HG03139 (cell line): ENCODE measurements at regions not wholly inside any gene's neighbourhood (a gene's known extent, or its start where the extent isn't known, plus 50 kb on each side); places are given as distances from the start of the nearest gene placed in this dataset.

Source experiments
- ATAC-seq: cut with Tn5 transposase; IDR thresholded peaks from one replicate; pipeline ENCODE4 v1.9.1; 2021; ENCODE audit not compliant: unreplicated experiment

- ATAC-seq, result no peak
These were observed 145.6 kb downstream of the DHX35 start for GRCh38 chr20:39107741-39108140.

DNA sequence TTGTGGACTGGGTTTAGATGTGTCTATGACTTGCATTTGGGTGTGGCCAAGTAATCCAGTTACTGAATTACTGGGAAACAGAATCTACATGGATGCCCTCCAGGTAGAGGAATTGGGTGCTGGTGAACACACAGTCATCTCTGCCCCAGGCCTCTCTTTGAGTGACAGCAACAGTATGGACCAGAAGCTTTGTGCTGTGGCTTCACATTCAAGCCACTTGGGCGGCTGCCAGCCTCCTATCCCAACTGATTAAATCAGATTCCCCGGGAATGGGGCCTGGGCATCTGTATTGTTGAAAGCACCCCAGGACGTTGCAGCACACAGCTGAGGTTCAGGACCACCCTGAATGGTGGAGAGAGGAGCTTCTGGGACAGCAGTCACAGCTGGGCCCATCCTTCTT lies 144.6 kb downstream of the DHX35 start:
- no peak for ATAC-seq

DNA sequence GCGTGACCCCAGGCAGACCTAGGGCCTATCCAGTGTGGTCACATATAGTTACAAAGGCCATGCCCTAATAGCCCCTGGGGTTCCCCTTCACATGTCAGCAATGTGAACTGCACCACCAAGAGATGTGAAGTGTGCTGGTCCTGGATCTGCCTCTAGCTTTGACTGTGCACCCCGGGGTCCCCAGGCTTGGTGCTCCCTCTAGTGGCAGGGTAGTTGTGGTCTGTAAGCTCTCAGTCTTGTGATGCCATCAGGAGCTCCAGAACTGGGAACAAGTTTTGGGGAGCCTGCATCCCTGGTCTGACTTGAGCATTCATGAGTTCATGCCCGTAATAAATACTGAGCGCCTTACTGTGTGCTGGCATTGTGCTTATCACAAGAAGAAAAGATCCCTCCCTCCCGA lies 143.4 kb downstream of the DHX35 start:
- ATAC-seq, result no peak

DNA sequence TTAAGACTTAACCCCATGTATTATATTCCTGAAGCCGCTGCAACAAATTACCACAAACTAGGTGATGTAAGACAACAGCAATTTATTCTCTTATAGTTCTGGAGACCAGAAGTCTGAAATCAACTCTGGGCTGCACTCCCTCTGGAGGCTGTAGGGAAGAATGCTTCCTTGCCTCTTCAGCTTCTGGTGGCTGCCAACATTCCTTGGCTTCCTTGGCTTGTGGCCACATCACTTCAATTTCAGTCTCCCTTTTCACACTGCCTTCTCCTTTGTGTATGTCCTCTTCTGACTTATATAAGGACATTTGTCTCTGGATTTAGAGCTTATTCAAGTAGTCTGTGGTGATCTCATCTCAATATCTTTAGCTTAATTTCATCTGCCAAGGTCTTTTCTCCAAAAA lies 141.6 kb downstream of the DHX35 start:
- no peak for ATAC-seq

GRCh38 chr20:39103305-39103704 lies 141.2 kb downstream of the DHX35 start:
- ATAC-seq, result no peak

DNA sequence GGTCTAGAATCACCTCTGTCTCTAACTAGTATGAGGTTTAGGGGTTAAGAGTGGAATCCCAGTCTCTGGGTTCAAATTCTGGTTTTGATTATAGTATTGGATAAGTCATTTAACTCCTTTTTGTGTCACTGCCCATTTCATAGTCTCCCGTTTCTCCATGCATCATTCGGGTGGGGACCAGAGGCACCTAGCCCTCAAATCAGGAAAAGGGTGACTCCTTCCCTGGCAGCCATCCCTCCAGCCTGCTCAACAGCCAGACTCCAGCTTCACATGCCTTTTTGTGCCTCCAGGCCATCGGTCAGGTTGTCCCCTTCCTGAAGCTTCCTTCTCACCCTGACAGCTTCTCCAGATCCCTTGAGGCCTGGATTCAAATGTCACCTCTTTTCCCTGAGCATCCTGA lies 139.8 kb downstream of the DHX35 start:
- no peak for ATAC-seq

DNA sequence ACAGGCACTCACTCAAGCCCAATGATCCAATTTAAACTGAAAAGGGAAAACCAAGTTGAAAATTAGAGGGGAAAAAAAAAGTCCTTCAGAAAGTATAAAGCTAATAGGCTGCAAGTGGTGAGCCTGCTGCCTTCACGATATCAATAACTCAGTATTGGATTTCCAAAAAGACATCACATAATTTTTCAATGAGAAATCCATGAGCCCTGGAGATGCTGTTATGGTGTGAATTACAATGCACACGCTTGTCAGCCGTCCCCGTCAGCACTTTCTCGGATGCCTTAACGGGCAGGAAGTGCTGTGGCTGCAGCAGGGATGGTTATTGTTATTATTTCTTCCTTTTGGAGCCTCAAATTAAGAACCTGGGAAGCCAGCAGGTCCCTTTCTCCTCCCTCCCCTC lies 138.5 kb downstream of the DHX35 start:
- no peak for ATAC-seq

- ATAC-seq, result no peak
These were observed 135.7 kb downstream of the DHX35 start for GRCh38 chr20:39097889-39098288.

DNA sequence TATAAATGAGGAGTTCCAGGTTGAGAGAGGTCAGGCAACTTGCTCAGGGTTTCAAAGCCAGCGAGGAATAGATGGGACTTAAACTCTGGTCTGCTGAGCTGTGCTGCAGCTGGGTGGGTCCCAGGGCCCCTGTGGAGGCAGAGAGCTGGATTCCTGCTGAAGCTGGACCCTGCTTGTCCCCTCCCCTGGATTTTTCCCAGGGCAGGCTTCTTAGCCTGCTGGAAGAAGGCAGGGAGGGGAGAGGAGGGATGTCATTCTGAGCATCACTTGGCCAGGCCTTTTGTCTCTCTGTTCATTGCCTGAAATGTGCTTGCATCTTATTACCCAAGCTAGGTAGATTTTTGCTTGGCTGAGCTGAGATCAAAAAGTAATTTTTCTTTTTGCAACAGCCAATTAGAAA lies 133.7 kb downstream of the DHX35 start:
- no peak for ATAC-seq

DNA sequence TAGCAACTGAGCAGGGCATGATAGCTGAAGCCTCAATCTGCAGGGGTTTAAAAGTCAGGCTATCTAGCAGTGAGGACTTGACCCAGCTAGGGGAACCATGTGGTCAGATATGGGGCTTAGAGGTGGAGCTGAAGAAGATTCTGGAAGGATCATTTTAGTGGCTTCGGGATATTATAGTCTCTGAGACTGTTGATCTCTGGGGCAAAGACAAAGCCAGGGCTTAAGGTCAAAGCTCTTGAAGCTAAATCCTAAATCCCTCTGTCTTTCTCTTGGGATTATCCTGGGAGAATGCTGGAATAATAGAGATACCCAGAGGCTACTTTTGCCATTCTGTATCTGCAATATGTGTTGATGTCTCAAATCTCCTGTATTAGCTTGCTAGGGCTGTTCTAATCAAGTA lies 132.2 kb downstream of the DHX35 start:
- ATAC-seq, result no peak

GRCh38 chr20:39092733-39093410 lies 130.7 kb downstream of the DHX35 start:
- no peak for ATAC-seq

- ATAC-seq, result no peak
These were observed 128.8 kb downstream of the DHX35 start for GRCh38 chr20:39090906-39091305.

GRCh38 chr20:39089797-39090196 lies 127.7 kb downstream of the DHX35 start:
- ATAC-seq, result no peak
